HG03097 (cell line): ENCODE measurements at regions not wholly inside any gene's neighbourhood (a gene's known extent, or its start where the extent isn't known, plus 50 kb on each side); places are given as distances from the start of the nearest gene placed in this dataset.

ENCODE experiments used
- ATAC-seq: cut with Tn5 transposase; IDR thresholded peaks from one replicate; pipeline ENCODE4 v1.9.1; 2021; ENCODE audit not compliant: unreplicated experiment, low FRiP score

GRCh38 chr4:12884846-12885796 lies 599.0 kb downstream of the RAB28 start:
- ATAC-seq = no peak

- ATAC-seq = no peak
Observed at GRCh38 chr4:12881945-12882584, 602.1 kb downstream of the RAB28 start.

GRCh38 chr4:12880844-12881243 lies 603.3 kb downstream of the RAB28 start:
- no peak for ATAC-seq

GRCh38 chr4:12879496-12879895 lies 604.6 kb downstream of the RAB28 start:
- no peak for ATAC-seq

- no peak for ATAC-seq
Observed at GRCh38 chr4:12875640-12876243, 608.4 kb downstream of the RAB28 start.

- no peak for ATAC-seq
Observed at GRCh38 chr4:12873351-12873750, 610.8 kb downstream of the RAB28 start.

GRCh38 chr4:12861422-12861821 lies 622.7 kb downstream of the RAB28 start:
- ATAC-seq = no peak

GRCh38 chr4:12852338-12853307 lies 631.5 kb downstream of the RAB28 start:
- ATAC-seq = no peak

GRCh38 chr4:12846368-12846767 lies 637.8 kb downstream of the RAB28 start:
- no peak for ATAC-seq

GRCh38 chr4:12844141-12844540 lies 640.0 kb downstream of the RAB28 start:
- no peak for ATAC-seq

GRCh38 chr4:12827966-12828365 lies 656.2 kb downstream of the RAB28 start:
- no peak for ATAC-seq

- ATAC-seq = no peak
Observed at GRCh38 chr4:12791536-12791935, 692.6 kb downstream of the RAB28 start.

- no peak for ATAC-seq
Observed at GRCh38 chr4:12787261-12787660, 696.9 kb downstream of the RAB28 start.

GRCh38 chr4:12778706-12779105 lies 705.4 kb downstream of the RAB28 start:
- ATAC-seq = no peak

GRCh38 chr4:12778191-12778590 lies 705.9 kb downstream of the RAB28 start:
- no peak for ATAC-seq

GRCh38 chr4:12770351-12770750 lies 713.8 kb downstream of the RAB28 start:
- ATAC-seq = no peak

GRCh38 chr4:12761694-12762093 lies 722.4 kb downstream of the RAB28 start:
- ATAC-seq = no peak

- no peak for ATAC-seq
Observed at GRCh38 chr4:12747154-12747553, 737.0 kb downstream of the RAB28 start.

GRCh38 chr4:12746221-12746620 lies 737.9 kb downstream of the RAB28 start:
- ATAC-seq = no peak

GRCh38 chr4:12734586-12734985 lies 749.6 kb downstream of the RAB28 start:
- ATAC-seq = no peak
